Peyer's patch (tissue), 4 donors: ENCODE measurements at regions not wholly inside any gene's neighbourhood (a gene's known extent, or its start where the extent isn't known, plus 50 kb on each side); places are given as distances from the start of the nearest gene placed in this dataset.
"Not testable (repeated sequence)": the region's sequence is repeated elsewhere in the genome, so short reads cannot be mapped to it uniquely, and the experiment has no call there.

ENCODE experiments used
- DNase-seq, 3 donors: peaks; one replicate each; pipeline ENCODE4 v3.0.0-alpha.2; 2017 to 2019
- H3K27ac ChIP-seq, 4 donors: fragments of 200-600 bp; sonication (generic); one replicate each; pipeline ENCODE4 v1.5.1; 2016 to 2019
- H3K27me3 ChIP-seq, 2 donors: fragments of 200-600 bp; sonication (generic); one replicate each; pipeline ENCODE4 v1.5.1; 2019
- H3K36me3 ChIP-seq, 3 donors: fragments of 200-600 bp; sonication (generic); one replicate each; pipeline ENCODE4 v1.5.1; 2016 to 2019
- H3K4me1 ChIP-seq, 4 donors: fragments of 200-600 bp; sonication (generic); one replicate each; pipeline ENCODE4 v1.5.1; 2016 to 2019
- H3K4me3 ChIP-seq, 4 donors: fragments of 200-600 bp; sonication (generic); 1 replicate in 3 of 4; 2 replicates in 1 of 4; pipeline ENCODE4 v1.5.1; 2016 to 2019; ENCODE audit warnings: mild to moderate bottlenecking in 1 of 4
- H3K9me3 ChIP-seq, 4 donors: fragments of 200-600 bp; sonication (generic); one replicate each; pipeline ENCODE4 v1.5.1; 2016 to 2019; ENCODE audit warnings: mild to moderate bottlenecking in 1 of 4
- CTCF ChIP-seq, 6 experiments: fragments of 450-650 bp in 4 of 6; fragments of 200-600 bp in 2 of 6; sonication (generic) in 1 of 6; IDR thresholded peaks; one replicate each; pipeline ENCODE4 v1.5.1; 2017 to 2019; ENCODE audit warnings: antibody characterized with exemption in 6 of 6, mild to moderate bottlenecking in 3 of 6, moderate library complexity in 1 of 6
- POLR2A ChIP-seq, 2 donors: fragments of 450-650 bp; IDR thresholded peaks; one replicate each; pipeline ENCODE4 v1.5.1; 2017; ENCODE audit warnings: antibody characterized with exemption in 2 of 2, mild to moderate bottlenecking in 2 of 2, moderate library complexity in 2 of 2

- TF ChIP-seq CTCF (IDR thresholded peaks at IDR 0.05) (no peak), POLR2A (IDR thresholded peaks at IDR 0.05) (no peak)
- Histone ChIP-seq H3K36me3 (no peaks in the 10 kb centered on the region), H3K4me1 (no peaks in the 10 kb centered on the region), H3K27me3 (no peaks in the 10 kb centered on the region), H3K27ac (no peak overlapping the region), H3K4me3 (no peak overlapping the region), H3K9me3 (no peaks in the 10 kb centered on the region)
- DNase-seq, result no peak
Measured at GRCh38 chr18:2150566-2150965, 420.7 kb downstream of the METTL4 start.

- Histone ChIP-seq H3K27me3 (no peaks in the 10 kb centered on the region), H3K4me1 (no peaks in the 10 kb centered on the region), H3K4me3 (no peak overlapping the region), H3K36me3 (no peaks in the 10 kb centered on the region), H3K27ac (no peak overlapping the region), H3K9me3 (no peaks in the 10 kb centered on the region)
- DNase-seq, result no peak
- TF ChIP-seq CTCF (IDR thresholded peaks at IDR 0.05) (no peak), POLR2A (IDR thresholded peaks at IDR 0.05) (no peak)
Measured at GRCh38 chr18:2154278-2154677, 417.0 kb downstream of the METTL4 start.

- no peak overlapping the region for H3K4me3 ChIP-seq
Measured at GRCh38 chr18:2164644-2165550, 406.4 kb downstream of the METTL4 start.

GRCh38 chr18:2166876-2167275 is 404.4 kb downstream of the METTL4 start:
- DNase-seq, H3K36me3 ChIP-seq, H3K27me3 ChIP-seq, H3K27ac ChIP-seq, H3K9me3 ChIP-seq, H3K4me3 ChIP-seq, H3K4me1 ChIP-seq: not testable (repeated sequence)

More at GRCh38 chr18:2164644-2165550, 406.4 kb downstream of the METTL4 start:
- H3K9me3 ChIP-seq, result no peaks in the 10 kb centered on the region
- H3K4me1 ChIP-seq, result no peaks in the 10 kb centered on the region
- H3K36me3 ChIP-seq, result no peaks in the 10 kb centered on the region
- DNase-seq, result no peak
- no peaks in the 10 kb centered on the region for H3K27me3 ChIP-seq
- H3K27ac ChIP-seq, result no peak overlapping the region
- no peak for TF ChIP-seq POLR2A (IDR thresholded peaks at IDR 0.05)
- no peak for TF ChIP-seq CTCF (IDR thresholded peaks at IDR 0.05)

- H3K4me1 ChIP-seq, result no peaks in the 10 kb centered on the region
- TF ChIP-seq POLR2A (IDR thresholded peaks at IDR 0.05), result no peak
- no peak for TF ChIP-seq CTCF (IDR thresholded peaks at IDR 0.05)
- H3K4me3 ChIP-seq, result no peak overlapping the region
- no peaks in the 10 kb centered on the region for H3K9me3 ChIP-seq
- no peak for DNase-seq
- H3K27me3 ChIP-seq, result no peaks in the 10 kb centered on the region
- H3K27ac ChIP-seq, result no peak overlapping the region
- no peaks in the 10 kb centered on the region for H3K36me3 ChIP-seq
Measured at GRCh38 chr18:2168022-2168421, 403.3 kb downstream of the METTL4 start.

- Histone ChIP-seq H3K27ac (no peak overlapping the region), H3K4me1 (no peaks in the 10 kb centered on the region), H3K36me3 (no peaks in the 10 kb centered on the region), H3K9me3 (no peaks in the 10 kb centered on the region), H3K4me3 (no peak overlapping the region), H3K27me3 (no peaks in the 10 kb centered on the region)
- TF ChIP-seq POLR2A (IDR thresholded peaks at IDR 0.05) (no peak), CTCF (IDR thresholded peaks at IDR 0.05) (no peak)
- DNase-seq, result no peak
Measured at GRCh38 chr18:2169656-2170055, 401.6 kb downstream of the METTL4 start.
